ENCODE measurements at regions not wholly inside any gene's neighbourhood (a gene's known extent, or its start where the extent isn't known, plus 50 kb on each side); places are given as distances from the start of the nearest gene placed in this dataset.

DNA sequence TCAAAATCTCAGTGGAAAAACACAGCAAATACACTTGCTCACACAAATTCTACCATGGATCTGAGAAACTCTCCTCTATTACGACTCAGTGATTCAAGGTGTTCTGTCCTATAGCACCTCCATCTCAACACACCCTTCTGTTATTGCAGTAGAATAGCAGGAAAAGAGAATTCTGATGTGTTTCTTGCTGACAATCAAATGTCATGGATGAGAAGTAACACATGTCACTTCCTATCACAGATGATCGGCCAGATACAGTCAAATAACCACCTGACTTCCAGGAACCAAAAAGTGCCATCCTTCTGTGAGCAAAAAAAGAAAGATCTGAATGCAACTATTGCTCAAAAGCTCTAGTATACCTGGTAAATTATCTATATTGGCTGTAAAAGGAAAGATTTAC lies 734.2 kb upstream of the GBE1 start:
- TF ChIP-seq, protein P1, sequence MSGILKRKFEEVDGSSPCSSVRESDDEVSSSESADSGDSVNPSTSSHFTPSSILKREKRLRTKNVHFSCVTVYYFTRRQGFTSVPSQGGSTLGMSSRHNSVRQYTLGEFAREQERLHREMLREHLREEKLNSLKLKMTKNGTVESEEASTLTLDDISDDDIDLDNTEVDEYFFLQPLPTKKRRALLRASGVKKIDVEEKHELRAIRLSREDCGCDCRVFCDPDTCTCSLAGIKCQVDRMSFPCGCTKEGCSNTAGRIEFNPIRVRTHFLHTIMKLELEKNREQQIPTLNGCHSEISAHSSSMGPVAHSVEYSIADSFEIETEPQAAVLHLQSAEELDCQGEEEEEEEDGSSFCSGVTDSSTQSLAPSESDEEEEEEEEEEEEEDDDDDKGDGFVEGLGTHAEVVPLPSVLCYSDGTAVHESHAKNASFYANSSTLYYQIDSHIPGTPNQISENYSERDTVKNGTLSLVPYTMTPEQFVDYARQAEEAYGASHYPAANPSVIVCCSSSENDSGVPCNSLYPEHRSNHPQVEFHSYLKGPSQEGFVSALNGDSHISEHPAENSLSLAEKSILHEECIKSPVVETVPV (CRISPR knock-in tag; IDR thresholded peaks at IDR 0.05), result no peak
- TF ChIP-seq, protein P2, sequence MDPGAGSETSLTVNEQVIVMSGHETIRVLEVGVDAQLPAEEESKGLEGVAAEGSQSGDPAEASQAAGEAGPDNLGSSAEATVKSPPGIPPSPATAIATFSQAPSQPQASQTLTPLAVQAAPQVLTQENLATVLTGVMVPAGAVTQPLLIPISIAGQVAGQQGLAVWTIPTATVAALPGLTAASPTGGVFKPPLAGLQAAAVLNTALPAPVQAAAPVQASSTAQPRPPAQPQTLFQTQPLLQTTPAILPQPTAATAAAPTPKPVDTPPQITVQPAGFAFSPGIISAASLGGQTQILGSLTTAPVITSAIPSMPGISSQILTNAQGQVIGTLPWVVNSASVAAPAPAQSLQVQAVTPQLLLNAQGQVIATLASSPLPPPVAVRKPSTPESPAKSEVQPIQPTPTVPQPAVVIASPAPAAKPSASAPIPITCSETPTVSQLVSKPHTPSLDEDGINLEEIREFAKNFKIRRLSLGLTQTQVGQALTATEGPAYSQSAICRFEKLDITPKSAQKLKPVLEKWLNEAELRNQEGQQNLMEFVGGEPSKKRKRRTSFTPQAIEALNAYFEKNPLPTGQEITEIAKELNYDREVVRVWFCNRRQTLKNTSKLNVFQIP (CRISPR knock-in tag; IDR thresholded peaks at IDR 0.05; ENCODE audit: borderline replicate concordance, low read depth), result no peak
- TF ChIP-seq OSR1 (CRISPR knock-in tag; IDR thresholded peaks at IDR 0.05) (no peak), SNAI2 (CRISPR knock-in tag; IDR thresholded peaks at IDR 0.05) (no peak), PPARA (CRISPR knock-in tag; IDR thresholded peaks at IDR 0.05; ENCODE audit: borderline replicate concordance) (no peak), ZNF8 (CRISPR knock-in tag; IDR thresholded peaks at IDR 0.05) (no peak)
- TF ChIP-seq, protein P3, sequence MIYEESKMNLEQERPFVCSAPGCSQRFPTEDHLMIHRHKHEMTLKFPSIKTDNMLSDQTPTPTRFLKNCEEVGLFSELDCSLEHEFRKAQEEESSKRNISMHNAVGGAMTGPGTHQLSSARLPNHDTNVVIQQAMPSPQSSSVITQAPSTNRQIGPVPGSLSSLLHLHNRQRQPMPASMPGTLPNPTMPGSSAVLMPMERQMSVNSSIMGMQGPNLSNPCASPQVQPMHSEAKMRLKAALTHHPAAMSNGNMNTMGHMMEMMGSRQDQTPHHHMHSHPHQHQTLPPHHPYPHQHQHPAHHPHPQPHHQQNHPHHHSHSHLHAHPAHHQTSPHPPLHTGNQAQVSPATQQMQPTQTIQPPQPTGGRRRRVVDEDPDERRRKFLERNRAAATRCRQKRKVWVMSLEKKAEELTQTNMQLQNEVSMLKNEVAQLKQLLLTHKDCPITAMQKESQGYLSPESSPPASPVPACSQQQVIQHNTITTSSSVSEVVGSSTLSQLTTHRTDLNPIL (CRISPR knock-in tag; IDR thresholded peaks at IDR 0.05; ENCODE audit: low read depth), result no peak
- TF ChIP-seq, protein P4, sequence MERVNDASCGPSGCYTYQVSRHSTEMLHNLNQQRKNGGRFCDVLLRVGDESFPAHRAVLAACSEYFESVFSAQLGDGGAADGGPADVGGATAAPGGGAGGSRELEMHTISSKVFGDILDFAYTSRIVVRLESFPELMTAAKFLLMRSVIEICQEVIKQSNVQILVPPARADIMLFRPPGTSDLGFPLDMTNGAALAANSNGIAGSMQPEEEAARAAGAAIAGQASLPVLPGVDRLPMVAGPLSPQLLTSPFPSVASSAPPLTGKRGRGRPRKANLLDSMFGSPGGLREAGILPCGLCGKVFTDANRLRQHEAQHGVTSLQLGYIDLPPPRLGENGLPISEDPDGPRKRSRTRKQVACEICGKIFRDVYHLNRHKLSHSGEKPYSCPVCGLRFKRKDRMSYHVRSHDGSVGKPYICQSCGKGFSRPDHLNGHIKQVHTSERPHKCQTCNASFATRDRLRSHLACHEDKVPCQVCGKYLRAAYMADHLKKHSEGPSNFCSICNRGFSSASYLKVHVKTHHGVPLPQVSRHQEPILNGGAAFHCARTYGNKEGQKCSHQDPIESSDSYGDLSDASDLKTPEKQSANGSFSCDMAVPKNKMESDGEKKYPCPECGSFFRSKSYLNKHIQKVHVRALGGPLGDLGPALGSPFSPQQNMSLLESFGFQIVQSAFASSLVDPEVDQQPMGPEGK (CRISPR knock-in tag; IDR thresholded peaks at IDR 0.05; ENCODE audit: borderline replicate concordance), result no peak
